ENCODE measurements at regions not wholly inside any gene's neighbourhood (a gene's known extent, or its start where the extent isn't known, plus 50 kb on each side); places are given as distances from the start of the nearest gene placed in this dataset.

- Histone ChIP-seq H3K27me3 (ENCODE audit: insufficient read depth, low read length) (no peaks in the 10 kb centered on the region), H3K9me3 (ENCODE audit: low read length) (no peaks in the 10 kb centered on the region), H3K4me3 (ENCODE audit: low read length) (peak overlapping the region; percentile 9)
Observed at GRCh38 chr6:8195714-8196102, 93.4 kb upstream of the EEF1E1 start.

DNA sequence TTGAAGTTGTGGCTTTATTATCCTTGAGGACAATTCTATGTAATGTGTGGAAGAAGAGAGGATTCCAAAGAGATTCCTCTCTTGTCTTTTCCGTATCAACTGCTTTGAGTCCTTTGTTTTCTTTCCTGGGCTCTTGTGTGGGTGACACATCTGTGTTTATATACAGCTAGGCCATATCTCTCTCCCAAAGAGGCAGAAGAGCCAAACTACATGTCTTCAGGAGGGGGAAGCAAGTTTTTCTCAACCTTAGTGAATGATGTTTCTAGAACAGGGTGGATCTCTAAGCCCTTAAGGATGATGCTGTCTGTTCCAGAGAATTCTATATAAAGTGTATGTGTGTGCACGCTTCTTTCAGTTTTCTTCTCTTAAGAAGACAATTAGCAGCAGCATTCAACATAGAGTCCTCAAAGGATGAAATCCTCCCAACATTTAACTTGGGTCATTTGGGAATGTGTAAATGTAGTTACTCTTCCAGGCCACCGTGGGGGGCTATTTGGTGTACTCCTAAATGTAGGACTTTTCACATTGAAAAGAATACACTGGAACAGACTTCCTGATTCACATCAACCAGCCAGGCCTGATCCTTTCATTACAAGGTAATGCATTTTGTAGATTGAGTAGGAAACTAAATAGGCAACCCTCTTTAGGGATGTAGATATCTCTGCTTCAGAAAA is 92.8 kb upstream of the EEF1E1 start:
- Histone ChIP-seq H3K9me3 (ENCODE audit: low read length) (no peaks in the 10 kb centered on the region), H3K4me3 (ENCODE audit: low read length) (peak overlapping the region; percentile 9), H2AFZ (ENCODE audit: low read depth, low read length) (peak overlapping the region; percentile 51), H3K36me3 (ENCODE audit: insufficient read depth, low read length) (no peaks in the 10 kb centered on the region), H3K27me3 (ENCODE audit: insufficient read depth, low read length) (no peaks in the 10 kb centered on the region), H3K4me1 (ENCODE audit: insufficient read depth, low read length) (peaks cover 22% of the 10 kb centered on the region)

More at GRCh38 chr6:8195714-8196102, 93.4 kb upstream of the EEF1E1 start:
- no peaks in the 10 kb centered on the region for H3K36me3 ChIP-seq (ENCODE audit: insufficient read depth, low read length)
- H3K4me1 ChIP-seq (ENCODE audit: insufficient read depth, low read length): peaks cover 22% of the 10 kb centered on the region
- H2AFZ ChIP-seq (ENCODE audit: low read depth, low read length): peak overlapping the region; percentile 51

DNA sequence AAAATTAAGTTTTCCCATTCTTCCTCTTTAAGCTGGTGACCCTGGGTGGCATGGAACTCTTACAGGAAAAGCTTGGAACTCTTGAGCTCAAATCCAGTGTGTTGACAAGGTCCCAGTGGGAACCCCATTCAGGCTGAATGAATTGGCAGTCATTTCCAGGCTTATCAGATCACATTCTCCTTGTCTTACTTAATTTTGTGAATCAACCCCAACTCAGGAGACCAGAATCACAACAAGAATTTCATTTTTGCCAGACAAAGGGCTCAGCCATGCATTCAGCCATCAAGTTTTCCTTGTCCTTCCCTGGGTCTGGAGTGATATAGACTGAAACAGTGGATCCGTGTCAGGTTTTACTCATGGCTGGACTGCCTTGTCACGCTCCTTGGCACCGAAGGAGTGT is 92.1 kb upstream of the EEF1E1 start:
- Histone ChIP-seq H3K27me3 (ENCODE audit: insufficient read depth, low read length) (no peaks in the 10 kb centered on the region), H3K4me3 (ENCODE audit: low read length) (no peak overlapping the region), H3K36me3 (ENCODE audit: insufficient read depth, low read length) (no peaks in the 10 kb centered on the region), H2AFZ (ENCODE audit: low read depth, low read length) (no peak overlapping the region), H3K9me3 (ENCODE audit: low read length) (no peaks in the 10 kb centered on the region), H3K4me1 (ENCODE audit: insufficient read depth, low read length) (peaks cover 22% of the 10 kb centered on the region)

GRCh38 chr6:8193541-8193940 is 91.2 kb upstream of the EEF1E1 start:
- H3K9me3 ChIP-seq (ENCODE audit: low read length): no peaks in the 10 kb centered on the region
- H3K4me3 ChIP-seq (ENCODE audit: low read length): no peak overlapping the region
- no peak overlapping the region for H2AFZ ChIP-seq (ENCODE audit: low read depth, low read length)
- H3K36me3 ChIP-seq (ENCODE audit: insufficient read depth, low read length): no peaks in the 10 kb centered on the region
- H3K4me1 ChIP-seq (ENCODE audit: insufficient read depth, low read length): peaks cover 22% of the 10 kb centered on the region
- H3K27me3 ChIP-seq (ENCODE audit: insufficient read depth, low read length): no peaks in the 10 kb centered on the region

DNA sequence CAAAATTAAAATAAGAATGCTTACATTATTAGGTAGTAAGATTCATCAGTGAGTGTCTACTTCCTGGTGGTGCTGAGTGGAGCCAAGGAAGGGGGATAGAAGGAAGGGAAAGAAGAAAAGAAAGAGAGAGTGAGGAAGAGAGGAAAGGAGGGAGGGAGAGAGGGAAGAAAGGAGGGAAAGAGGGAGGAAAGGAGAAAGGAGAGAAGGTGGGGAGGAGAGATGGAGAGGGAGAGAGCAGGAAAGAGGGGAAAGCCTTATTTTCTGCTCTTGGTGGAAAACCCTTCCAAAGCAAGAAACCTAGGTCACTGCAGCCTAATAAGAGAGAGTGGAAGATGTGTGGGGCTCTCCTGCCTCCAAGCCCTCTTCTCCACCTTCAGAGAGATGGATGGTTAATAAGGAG is 90.2 kb upstream of the EEF1E1 start:
- no peak overlapping the region for H3K4me3 ChIP-seq (ENCODE audit: low read length)
- H3K4me1 ChIP-seq (ENCODE audit: insufficient read depth, low read length): peaks cover 22% of the 10 kb centered on the region
- H3K27me3 ChIP-seq (ENCODE audit: insufficient read depth, low read length): no peaks in the 10 kb centered on the region
- no peaks in the 10 kb centered on the region for H3K9me3 ChIP-seq (ENCODE audit: low read length)
- H2AFZ ChIP-seq (ENCODE audit: low read depth, low read length): no peak overlapping the region
- no peaks in the 10 kb centered on the region for H3K36me3 ChIP-seq (ENCODE audit: insufficient read depth, low read length)

DNA sequence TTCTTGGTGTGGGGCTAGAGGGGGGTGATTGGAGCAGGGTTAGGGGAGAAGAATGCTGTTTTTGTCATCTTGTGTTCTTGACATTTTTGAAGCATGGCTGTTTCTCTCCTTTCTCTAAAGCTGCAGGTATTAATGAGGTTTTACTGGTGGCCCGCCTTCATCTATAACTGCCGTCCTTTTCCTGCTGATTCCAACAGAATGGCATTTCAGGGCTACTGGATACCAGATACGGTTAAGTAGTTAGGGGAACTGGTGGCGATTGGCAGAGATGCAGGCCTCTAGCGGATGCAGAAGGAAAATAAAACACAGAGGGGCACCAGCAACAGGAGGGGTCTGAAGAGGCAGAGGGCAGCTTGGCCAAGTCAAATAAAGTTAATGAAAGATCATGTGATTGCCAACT is 89.7 kb upstream of the EEF1E1 start:
- Histone ChIP-seq H2AFZ (ENCODE audit: low read depth, low read length) (no peak overlapping the region), H3K27me3 (ENCODE audit: insufficient read depth, low read length) (no peaks in the 10 kb centered on the region), H3K4me1 (ENCODE audit: insufficient read depth, low read length) (peaks cover 22% of the 10 kb centered on the region), H3K9me3 (ENCODE audit: low read length) (no peaks in the 10 kb centered on the region), H3K4me3 (ENCODE audit: low read length) (no peak overlapping the region), H3K36me3 (ENCODE audit: insufficient read depth, low read length) (no peaks in the 10 kb centered on the region)

DNA sequence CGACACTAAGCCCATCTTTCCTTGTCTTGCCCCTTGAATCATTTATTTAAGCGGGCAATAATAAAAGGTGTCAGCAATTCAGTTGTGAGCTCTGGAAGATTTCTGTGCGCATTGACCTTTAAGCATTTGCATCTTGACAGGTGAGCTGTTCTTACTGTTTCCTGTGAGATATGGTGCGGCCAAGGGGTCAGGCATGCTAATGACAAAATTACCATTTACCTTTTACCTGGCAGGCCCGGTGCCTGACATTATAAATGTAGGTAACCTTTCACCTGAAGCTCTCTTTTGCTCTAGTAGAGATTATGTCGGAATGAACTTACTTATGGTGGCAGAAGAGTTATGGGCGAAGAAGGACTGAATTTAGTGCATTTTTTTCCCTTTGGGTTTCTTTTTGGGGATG is 89.3 kb upstream of the EEF1E1 start:
- H3K4me1 ChIP-seq (ENCODE audit: insufficient read depth, low read length): peaks cover 22% of the 10 kb centered on the region
- no peaks in the 10 kb centered on the region for H3K9me3 ChIP-seq (ENCODE audit: low read length)
- H3K4me3 ChIP-seq (ENCODE audit: low read length): no peak overlapping the region
- no peak overlapping the region for H2AFZ ChIP-seq (ENCODE audit: low read depth, low read length)
- no peaks in the 10 kb centered on the region for H3K36me3 ChIP-seq (ENCODE audit: insufficient read depth, low read length)
- no peaks in the 10 kb centered on the region for H3K27me3 ChIP-seq (ENCODE audit: insufficient read depth, low read length)

DNA sequence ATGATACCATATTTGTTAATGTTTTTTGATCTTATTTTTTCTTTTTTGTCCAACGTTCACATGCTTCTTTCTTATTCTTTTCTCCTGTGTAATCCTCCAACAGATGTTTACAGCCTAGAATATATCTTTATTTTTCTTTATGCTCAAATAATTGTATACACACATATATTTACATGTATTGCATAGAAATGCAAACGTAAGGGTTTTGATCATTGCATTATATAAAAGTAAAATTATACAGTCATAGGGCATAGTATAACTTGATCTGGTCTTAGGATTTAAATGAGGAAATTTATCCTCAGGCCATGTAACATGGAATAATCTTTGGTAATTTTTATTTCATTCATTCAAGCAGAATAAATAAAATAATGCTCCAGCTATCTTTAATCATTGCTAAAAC is 84.9 kb upstream of the EEF1E1 start:
- Histone ChIP-seq H3K9me3 (ENCODE audit: low read length) (no peaks in the 10 kb centered on the region), H3K36me3 (ENCODE audit: insufficient read depth, low read length) (no peaks in the 10 kb centered on the region), H3K4me3 (ENCODE audit: low read length) (no peak overlapping the region), H3K4me1 (ENCODE audit: insufficient read depth, low read length) (peaks cover 11% of the 10 kb centered on the region), H3K27me3 (ENCODE audit: insufficient read depth, low read length) (no peaks in the 10 kb centered on the region), H2AFZ (ENCODE audit: low read depth, low read length) (no peak overlapping the region)

DNA sequence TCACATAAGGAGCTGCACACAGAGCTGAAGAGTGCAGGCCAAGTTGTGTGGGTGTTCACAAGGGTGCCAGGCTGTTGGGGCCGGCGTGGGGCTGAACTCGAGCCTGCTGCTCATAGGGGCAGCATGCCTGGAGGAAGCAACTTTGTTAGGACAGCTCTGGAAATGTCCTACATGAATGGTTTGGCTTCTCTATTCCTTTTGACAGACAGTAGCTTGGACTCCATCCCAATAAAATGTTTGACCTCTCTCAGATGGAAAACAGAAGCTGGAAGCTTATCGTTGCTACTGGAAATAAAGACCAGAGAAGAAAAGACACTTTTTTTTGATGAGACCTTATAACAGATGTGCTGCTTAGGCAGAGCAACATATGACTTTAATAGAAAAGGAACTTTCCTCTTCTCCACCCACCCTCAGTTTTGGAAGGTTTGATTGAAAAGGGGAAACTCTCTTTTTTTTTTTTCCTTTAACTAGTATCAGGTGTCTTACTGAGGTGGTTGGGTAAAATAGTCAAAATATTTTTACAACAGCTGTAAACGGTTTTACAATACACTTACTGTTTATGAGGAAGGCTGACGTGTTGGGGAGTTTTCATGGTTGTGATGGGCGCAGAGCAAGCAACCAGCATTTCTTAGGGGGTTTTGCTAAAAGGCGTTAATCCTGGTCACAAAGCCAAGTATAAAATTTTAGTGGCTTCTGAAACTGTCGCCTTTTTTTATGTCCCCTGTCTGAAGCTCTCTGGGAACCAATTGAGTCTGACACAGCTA is 80.7 kb upstream of the EEF1E1 start:
- peaks cover 43% of the 10 kb centered on the region for H3K4me1 ChIP-seq (ENCODE audit: insufficient read depth, low read length)
- H3K36me3 ChIP-seq (ENCODE audit: insufficient read depth, low read length): no peaks in the 10 kb centered on the region
- no peaks in the 10 kb centered on the region for H3K9me3 ChIP-seq (ENCODE audit: low read length)
- H3K4me3 ChIP-seq (ENCODE audit: low read length): no peak overlapping the region
- H3K27me3 ChIP-seq (ENCODE audit: insufficient read depth, low read length): no peaks in the 10 kb centered on the region
- H2AFZ ChIP-seq (ENCODE audit: low read depth, low read length): no peak overlapping the region

GRCh38 chr6:8181951-8182845 is 79.8 kb upstream of the EEF1E1 start:
- Histone ChIP-seq H2AFZ (ENCODE audit: low read depth, low read length) (peak overlapping the region; percentile 0), H3K27me3 (ENCODE audit: insufficient read depth, low read length) (no peaks in the 10 kb centered on the region), H3K9me3 (ENCODE audit: low read length) (no peaks in the 10 kb centered on the region), H3K4me3 (ENCODE audit: low read length) (no peak overlapping the region), H3K4me1 (ENCODE audit: insufficient read depth, low read length) (peaks cover 43% of the 10 kb centered on the region), H3K36me3 (ENCODE audit: insufficient read depth, low read length) (no peaks in the 10 kb centered on the region)

DNA sequence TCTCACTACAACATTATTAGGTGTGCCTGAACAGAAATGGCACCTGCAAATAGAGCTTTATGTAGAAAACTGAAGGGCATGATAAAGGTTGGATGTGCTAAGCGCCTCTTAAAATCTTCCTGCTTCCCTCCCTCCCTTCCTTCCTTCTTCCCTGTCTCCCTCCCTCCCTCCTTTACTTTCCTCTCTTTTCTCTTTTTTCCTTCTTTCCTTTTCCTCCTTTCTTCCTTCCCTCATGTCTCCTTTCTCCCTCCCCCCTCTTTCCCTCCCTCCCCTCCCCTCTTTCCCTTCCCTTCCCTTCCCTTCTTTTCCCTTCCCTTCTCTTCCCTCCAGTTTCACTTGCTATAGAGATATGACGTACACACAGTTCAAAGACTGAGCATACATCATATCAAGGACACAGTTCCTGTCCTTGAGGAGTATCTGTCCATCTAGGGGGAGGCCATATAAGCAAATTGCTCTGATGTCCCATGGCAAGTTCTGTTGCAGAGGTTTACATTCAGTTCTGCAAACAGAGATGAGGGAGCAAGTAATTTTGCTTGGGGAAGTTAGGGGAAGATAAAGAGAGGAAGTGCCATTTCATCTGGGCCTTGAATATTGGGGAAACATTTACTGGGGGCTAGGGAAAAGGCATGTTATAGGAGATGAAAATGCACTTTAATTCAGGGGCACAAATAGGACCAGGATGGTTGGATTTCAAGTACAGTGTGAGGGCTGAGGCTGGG is 79.0 kb upstream of the EEF1E1 start:
- H3K4me3 ChIP-seq (ENCODE audit: low read length): no peak overlapping the region
- peaks cover 43% of the 10 kb centered on the region for H3K4me1 ChIP-seq (ENCODE audit: insufficient read depth, low read length)
- H3K9me3 ChIP-seq (ENCODE audit: low read length): no peaks in the 10 kb centered on the region
- H2AFZ ChIP-seq (ENCODE audit: low read depth, low read length): peak overlapping the region; percentile 0
- no peaks in the 10 kb centered on the region for H3K36me3 ChIP-seq (ENCODE audit: insufficient read depth, low read length)
- H3K27me3 ChIP-seq (ENCODE audit: insufficient read depth, low read length): no peaks in the 10 kb centered on the region

DNA sequence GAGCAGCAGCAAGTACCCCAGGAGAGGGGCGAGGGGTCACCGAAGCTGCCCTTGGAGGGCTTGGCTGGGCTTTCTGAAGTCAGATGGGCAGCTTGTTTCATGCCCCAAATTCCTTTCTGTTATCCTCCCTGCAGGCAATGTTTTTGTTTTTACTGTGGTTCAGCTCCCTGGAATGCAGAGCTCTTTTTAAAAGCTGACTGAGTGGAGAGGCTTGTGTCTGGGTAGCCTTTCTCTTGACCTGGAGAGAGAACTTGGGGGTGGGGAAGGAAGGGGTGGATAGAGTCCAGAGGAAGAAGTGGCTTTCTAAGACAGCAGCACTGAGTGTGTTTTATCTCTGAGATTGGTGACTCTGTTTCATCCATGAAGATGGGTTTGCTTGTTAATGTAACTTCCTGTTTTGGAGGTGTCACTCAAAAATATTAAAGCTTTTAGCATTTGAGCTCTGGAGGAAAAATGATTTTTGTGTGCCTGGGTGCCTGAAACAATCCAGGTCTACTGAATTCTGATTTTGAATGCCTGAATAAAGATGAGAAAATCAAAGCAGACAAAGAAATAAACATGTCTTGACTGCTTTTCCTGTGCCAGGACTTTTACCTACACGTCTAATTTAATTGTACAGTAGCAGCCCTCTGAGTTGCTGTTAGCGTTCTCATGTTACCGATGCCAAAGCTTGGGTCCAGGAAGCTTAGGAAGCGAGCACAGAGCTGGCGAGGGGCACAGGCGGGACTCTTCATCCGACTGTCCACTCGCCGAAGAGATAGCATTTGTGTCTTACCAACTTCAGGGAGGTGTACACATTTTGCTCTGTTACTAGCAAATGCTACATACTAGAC is 78.2 kb upstream of the EEF1E1 start:
- Histone ChIP-seq H3K27me3 (ENCODE audit: insufficient read depth, low read length) (no peaks in the 10 kb centered on the region), H3K4me3 (ENCODE audit: low read length) (no peak overlapping the region), H3K9me3 (ENCODE audit: low read length) (no peaks in the 10 kb centered on the region), H2AFZ (ENCODE audit: low read depth, low read length) (peak overlapping the region; percentile 0), H3K4me1 (ENCODE audit: insufficient read depth, low read length) (peaks cover 43% of the 10 kb centered on the region), H3K36me3 (ENCODE audit: insufficient read depth, low read length) (no peaks in the 10 kb centered on the region)
